M059J (cell line): ENCODE measurements at regions not wholly inside any gene's neighbourhood (a gene's known extent, or its start where the extent isn't known, plus 50 kb on each side); places are given as distances from the start of the nearest gene placed in this dataset.
A peak's percentile ranks its signal among the peaks of the same experiment; 100 is the strongest.

Experiments
- DNase-seq: peaks from one replicate; pipeline ENCODE4 v3.0.0-alpha.2; 2012; ENCODE audit warnings: low read depth

DNA sequence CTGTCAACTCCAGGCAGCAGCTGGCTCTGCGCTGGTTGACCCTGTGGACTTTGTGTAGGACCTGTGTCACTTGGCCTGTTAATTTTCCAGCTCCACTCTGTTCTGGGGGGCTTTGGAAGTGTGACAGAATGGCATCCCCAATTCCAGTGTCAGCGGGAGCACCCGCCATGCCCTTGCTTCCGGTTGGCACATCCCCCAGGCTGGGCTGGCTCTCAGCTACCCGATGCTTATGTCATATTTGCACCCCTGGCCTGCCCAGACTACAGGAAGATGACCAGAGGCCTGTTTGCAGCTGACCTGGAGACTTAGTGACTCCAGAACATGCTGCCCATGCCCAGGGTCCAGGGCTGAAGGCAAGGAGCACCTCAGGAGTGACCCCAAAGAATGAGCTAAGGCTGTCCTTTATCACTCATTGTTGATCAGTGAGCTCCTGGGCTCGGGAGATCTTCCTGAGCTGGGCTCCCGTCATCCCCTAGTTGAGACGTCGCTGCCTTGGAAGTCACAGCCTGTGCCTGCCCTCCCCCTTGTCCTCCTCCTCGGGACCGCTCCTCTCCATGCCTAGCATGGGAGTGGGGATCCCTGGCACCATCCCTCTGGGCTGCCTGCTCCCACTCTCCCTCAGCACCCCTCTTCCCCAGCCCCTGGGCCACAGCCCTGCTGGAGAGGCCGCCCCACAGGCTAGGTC, 163.4 kb upstream of the RTL1 start:
- DNase-seq: no peak

DNA sequence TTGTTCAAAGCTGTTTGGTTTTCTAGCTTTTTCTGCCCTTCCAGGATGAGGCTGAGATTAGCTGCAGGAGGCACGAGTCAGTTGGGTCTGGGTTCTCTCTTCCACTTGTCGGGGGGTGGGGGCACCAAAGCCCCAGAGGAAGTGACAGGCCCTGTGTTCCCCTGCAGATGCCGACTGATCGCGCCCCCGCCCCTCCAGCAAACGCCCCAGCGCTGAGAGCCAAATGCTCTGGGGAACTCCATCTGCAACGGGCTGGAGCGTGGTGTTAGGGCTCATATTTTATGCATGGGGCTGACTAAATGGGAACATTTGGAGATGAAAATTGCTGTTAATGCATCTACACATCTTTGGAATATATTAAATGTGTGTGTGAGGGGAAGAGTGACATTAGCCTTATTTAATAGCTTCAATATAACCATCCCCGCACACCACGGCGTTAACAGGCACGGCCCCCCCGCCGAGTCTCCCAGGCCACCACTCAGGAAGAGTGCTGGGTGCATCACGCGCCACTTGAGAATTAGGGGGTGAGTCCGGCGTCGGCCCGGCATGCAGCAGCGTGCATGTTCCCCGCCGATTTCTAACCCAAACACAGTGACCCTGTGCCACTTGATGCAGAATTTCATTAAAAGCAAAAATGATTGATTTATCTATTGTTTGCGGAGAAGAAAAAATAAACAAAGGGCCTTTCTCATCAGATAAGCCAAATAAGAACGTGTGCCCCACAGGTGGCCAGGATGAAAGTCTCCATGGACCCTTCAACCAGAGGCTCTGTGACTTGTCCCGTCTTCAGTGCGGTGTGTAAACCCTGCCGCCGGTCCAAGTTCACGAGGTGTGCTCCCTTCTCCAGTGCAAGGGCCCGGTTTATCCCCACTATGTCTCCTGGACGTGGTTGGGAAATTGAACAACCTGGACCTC, 165.0 kb upstream of the RTL1 start:
- DNase-seq: no peak

DNA sequence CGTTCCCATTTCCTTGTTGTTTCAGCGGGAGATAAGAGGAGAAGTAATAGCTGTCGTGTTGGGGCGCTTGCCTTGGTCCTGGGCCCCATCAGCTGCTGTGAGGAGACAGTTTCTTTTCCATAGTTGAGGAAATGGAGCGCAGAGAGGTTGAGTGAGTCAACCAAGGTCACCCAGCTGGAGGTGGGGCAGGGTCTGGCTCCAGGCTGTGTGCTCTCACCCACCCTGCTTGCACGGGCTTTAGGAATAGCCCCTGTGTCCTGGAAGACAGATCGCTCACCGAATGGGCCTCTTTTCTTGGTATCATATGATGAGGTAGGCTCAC, 165.7 kb upstream of the RTL1 start:
- DNase-seq: no peak

DNA sequence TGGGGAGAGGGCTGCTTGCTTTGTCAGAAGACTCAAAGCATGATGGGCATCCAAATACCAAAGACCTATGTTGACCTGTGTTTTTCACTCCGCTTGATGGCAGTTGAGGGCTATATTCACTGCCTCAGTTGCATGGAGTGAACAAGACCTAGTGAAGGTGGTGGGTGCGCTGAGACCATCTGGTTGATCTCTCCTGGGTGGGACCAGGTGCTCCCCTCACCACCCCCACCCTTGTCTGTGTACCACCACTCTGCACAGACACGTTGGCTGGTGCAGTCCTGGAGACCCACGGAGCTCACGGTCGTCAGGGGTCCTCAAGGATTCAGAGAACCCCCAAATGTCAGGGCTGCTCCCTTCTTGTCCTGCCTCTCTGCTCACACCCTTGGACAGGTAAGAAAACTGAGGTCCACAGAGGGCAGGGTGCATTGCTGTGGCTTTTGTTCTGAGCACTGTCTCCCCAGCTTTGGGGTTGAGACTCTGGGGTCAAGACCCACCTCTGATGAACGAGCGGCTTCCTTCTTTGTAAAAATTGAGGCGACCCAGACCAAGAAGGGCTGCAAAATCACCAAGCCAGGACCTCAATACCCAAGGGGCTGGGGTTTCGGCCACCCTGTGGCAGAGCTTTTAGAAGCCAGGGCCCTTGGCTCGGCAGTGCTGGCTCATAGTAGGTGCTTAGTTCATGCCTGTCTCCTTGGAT, 166.3 kb upstream of the RTL1 start:
- no peak for DNase-seq

GRCh38 chr14:101070540-101071492, 167.3 kb upstream of the RTL1 start:
- DNase-seq: no peak

DNA sequence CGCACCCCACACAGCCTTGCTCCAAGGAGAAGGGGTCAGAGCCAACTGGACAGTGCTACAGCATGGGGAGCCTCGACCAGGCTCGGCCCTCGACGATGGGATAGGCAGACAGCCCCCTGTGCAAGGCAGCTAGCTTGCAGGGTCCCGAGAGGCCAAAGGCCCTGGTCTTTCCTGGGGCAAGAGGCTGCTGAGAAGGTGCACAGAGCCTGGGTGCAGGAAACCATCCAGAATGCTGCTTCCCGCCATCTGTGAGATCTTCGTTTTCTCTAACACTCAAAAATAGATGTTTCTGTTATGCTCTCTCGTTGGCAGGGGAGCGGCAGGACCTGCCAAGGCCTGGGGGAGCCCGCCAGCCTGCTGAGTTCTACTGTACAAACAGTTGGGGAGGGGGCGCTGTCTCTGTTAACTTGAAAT, 168.0 kb upstream of the RTL1 start:
- DNase-seq: no peak

DNA sequence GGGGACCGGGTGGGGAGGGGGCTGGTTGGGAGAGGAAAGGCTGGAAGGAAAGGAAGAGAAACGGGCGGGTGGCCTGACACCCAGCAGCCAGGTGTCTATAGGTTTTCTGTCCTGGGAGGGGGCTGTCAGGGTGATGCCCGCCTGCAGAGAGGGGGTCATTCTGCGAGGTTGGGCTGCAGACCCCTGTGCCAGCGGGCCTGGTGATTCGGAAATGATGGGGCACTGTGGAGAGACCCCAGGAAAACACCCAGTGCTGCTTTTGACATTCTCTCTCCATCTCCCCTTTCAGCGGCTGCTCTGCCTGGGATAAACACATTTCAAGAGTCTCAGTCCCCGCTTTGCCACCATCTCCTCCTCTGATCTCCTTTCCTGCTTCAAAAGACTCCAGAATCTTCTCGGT, 168.5 kb upstream of the RTL1 start:
- DNase-seq: no peak

GRCh38 chr14:101072531-101072930, 169.0 kb upstream of the RTL1 start:
- DNase-seq: no peak

GRCh38 chr14:101072945-101073597, 169.5 kb upstream of the RTL1 start:
- DNase-seq: peak; percentile 97

- no peak for DNase-seq
Measured at GRCh38 chr14:101073598-101073965, 170.1 kb upstream of the RTL1 start.

- peak; percentile 36 for DNase-seq
Measured at GRCh38 chr14:101074196-101075024, 170.9 kb upstream of the RTL1 start.

DNA sequence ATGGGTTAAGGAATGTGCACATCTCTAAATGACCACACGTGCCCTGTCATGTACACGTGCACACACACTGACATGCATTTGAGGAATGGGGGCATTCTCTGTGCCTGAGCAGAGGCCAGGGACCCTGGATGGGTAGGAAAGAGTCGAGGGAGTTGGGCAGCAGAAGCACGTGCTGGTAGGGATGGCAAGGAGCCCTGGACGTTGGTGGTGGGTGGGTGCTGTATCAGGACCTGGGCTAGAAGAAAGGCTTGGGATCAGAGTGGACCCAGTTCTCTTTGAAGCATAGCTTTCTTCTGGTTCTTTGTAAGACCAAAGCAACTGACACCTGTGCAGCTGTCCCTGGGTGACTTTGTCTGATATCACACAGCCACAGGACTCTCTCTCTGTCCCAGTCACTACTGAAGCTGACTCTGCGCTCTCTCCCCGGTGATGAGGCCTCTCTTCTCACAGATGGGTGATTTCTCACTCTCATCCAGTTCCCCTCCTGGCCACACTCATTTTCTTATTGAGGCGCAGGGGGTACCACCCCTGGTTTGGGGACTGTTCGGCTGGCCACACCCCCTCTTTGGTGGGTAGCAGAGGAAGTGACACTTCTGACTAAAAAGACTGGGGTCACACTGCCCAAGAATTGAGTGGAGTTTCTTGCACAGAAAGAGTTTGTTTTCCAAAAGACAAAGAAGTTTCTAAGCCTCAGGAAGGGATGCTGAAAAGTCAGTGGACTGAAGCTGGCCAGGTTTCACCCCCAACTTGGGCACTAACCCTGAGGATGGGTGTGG, 171.7 kb upstream of the RTL1 start:
- DNase-seq: no peak

- no peak for DNase-seq
Measured at GRCh38 chr14:101075801-101076413, 172.4 kb upstream of the RTL1 start.

GRCh38 chr14:101076451-101077198, 173.1 kb upstream of the RTL1 start:
- no peak for DNase-seq

GRCh38 chr14:101077481-101078074, 174.1 kb upstream of the RTL1 start:
- no peak for DNase-seq

- no peak for DNase-seq
Measured at GRCh38 chr14:101078170-101078891, 174.8 kb upstream of the RTL1 start.

- no peak for DNase-seq
Measured at GRCh38 chr14:101078892-101079221, 175.3 kb upstream of the RTL1 start.
